Right cardiac atrium (tissue), 5 donors: ENCODE measurements at regions not wholly inside any gene's neighbourhood (a gene's known extent, or its start where the extent isn't known, plus 50 kb on each side); places are given as distances from the start of the nearest gene placed in this dataset.

Experiments
- ATAC-seq, 2 donors: fragments of 200-7000 bp; cut with Tn5 transposase; one replicate each; pipeline versions ENCODE4 v1.8.0 to v1.9.1; 2020; ENCODE audit warnings: moderate library complexity in 2 of 2, mild to moderate bottlenecking in 1 of 2
- DNase-seq, 3 donors: peaks; one replicate each; pipeline ENCODE4 v3.0.0-alpha.2; 2020
- H3K27ac ChIP-seq: one replicate; pipeline ENCODE4 v1.5.1; 2013; ENCODE audit warnings: mild to moderate bottlenecking, low read length, control low read depth, moderate library complexity
- H3K27me3 ChIP-seq: one replicate; pipeline ENCODE4 v1.6.1; 2013; ENCODE audit not compliant: control insufficient read depth, insufficient read depth
- H3K4me1 ChIP-seq: one replicate; pipeline ENCODE4 v1.6.1; 2013; ENCODE audit warnings: low read length; ENCODE audit not compliant: control insufficient read depth, insufficient read depth
- H3K4me3 ChIP-seq: one replicate; pipeline ENCODE4 v1.5.1; 2013; ENCODE audit warnings: low read length, control low read depth
- H3K9me3 ChIP-seq: one replicate; pipeline ENCODE4 v1.6.1; 2013; ENCODE audit warnings: low read length; ENCODE audit not compliant: control insufficient read depth
- WGBS: extraction: QIAGEN DNeasy Blood & Tissue Kit; methylation state at CpG from one replicate; pipeline ENCODE4 v1.1.7; 2013; 5-methylcytosine and 5-hydroxymethylcytosine counted together
- intact Hi-C, 4 donors: fragments of 100-400 bp; cut with DNase I; formaldehyde crosslinking; loops; one replicate each; pipeline versions ENCODE4 v1.11.0 to v1.14.0; 2022 to 2023
- donor health status: healthy with polysubstance abuse.
- donor health status: DM: no; HTN: yes; CAD: no.
- donor health status: DM: no; HTN: no; CAD: no.
- donor health status: DM: no; HTN: yes; CAD: no; lungs with severe emphysema.
- donor health status: DM: yes; HTN: yes; CAD: no.

DNA sequence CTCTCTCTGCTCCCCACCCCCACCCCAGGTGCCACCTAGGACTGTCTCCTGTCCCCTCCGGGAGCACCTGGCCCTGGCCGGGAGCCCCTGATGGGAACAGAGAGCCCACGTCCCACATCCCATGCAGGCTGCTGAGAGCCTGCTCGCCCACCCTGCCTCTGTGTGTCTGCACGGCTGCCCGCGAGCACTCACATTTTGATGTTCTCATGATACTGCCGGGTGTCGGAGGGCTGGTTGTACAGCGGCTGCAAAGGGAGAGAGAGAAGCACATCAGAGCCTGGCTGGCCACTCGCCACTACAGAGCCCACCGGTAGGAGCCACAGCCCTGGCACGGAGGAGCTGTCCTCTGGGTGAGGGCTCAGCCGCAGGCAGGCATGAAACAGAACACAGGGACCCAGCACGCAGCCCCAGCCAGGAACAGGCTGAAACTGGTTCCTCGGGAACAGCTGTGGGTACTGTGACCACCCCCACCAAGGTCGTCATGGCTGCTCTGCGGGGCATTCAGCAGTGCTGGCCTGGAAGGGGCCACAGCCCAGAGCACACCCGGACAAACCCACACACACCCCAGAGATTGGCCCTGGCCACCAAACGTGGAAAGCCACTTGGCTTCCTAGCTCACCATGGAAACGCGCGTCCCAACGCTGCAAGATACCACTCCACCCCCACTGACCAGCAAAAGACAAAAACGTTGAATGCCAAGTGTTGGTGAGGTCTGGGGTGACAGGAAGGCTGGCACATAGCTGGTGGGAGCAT lies 117.6 kb downstream of the NCOR2 start:
- no peak overlapping the region for H3K27ac ChIP-seq

DNA sequence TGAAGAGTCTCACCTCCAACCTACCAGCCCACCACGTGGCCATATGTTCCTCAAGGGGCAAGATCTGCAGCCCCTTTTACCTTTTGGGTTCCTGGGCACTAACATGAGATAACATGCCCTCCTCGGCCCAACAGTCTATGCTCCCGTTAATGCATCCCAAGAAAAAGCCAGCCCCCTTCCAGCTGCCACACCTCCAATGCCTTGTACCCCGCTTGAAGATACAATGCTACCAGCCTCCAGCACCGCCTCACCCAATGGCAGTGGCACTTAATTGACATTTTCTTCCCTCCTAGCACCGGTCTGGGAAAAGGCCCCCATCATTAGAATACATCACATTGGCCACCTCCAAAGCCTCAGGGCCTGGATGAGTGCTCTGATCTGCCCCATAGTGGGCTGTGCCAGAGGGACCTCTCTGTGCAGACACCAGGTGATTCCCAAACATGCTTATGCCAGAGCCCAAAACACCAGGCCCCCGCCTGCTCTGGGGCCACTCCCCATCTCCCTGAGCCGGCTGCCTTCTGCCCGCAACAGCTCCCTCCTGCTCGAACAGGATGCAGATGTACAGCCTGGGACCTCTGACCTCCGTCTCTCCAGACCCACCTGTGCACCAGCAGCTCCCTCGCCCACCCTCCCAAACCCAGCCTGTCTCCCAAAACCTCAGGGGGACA lies 118.3 kb downstream of the NCOR2 start:
- H3K27me3 ChIP-seq = no peaks in the 10 kb centered on the region
- WGBS = 88% methylated on average over 12 of the region's 12 CpGs
- H3K4me3 ChIP-seq = no peak overlapping the region
- ATAC-seq = no peak
- peaks cover 12% of the 10 kb centered on the region for H3K4me1 ChIP-seq
- no peak overlapping the region for H3K27ac ChIP-seq
- intact Hi-C loops = no loop called here
- DNase-seq = peak in 1 of 3 donors; percentile 38
- H3K9me3 ChIP-seq = no peaks in the 10 kb centered on the region

More for the DNA sequence above, 117.6 kb downstream of the NCOR2 start:
- intact Hi-C loops = no loop called here
- H3K4me3 ChIP-seq = no peak overlapping the region
- no peaks in the 10 kb centered on the region for H3K27me3 ChIP-seq
- peak in 1 of 3 donors; percentile 27 for DNase-seq
- ATAC-seq = no peak
- no peaks in the 10 kb centered on the region for H3K9me3 ChIP-seq
- 82% methylated on average over 25 of the region's 25 CpGs for WGBS
- H3K4me1 ChIP-seq = peaks cover 16% of the 10 kb centered on the region

DNA sequence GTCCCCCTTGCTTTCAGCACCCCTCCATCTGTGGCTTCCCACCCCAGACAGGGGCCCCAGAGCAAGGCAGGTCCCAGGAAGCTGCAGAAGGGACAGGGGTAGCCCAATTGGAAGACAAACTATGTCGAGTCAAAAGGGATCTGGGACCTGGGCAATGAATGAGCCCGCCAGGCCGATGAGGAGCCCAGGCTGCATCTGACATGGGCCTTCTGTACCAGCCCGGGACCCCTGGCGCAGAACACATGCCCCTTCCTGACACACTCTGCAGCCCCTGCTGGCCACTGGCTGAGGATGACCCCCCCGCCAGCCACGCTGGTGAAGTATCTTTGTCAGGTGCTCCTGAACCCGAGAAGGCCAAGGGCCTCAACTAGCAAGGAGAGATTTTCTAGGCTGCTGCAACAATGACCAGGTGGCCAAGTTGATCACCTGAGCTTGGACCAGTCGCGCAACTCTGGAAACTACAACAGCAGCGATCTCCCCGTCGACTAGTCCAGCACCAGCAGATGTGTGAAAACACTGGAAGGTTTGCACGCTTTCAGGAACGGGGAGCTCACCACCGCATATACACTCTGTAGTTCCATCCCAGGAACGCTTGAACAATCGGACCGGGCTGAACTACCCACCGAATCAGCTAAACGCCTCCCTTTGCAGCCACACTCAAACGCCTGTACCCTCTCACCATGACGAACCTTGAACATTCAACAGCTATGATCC lies 119.0 kb downstream of the NCOR2 start:
- intact Hi-C loops = no loop called here
- Histone ChIP-seq H3K9me3 (no peaks in the 10 kb centered on the region), H3K4me3 (no peak overlapping the region), H3K4me1 (peaks cover 7% of the 10 kb centered on the region), H3K27ac (no peak overlapping the region), H3K27me3 (no peaks in the 10 kb centered on the region)
- DNase-seq (peak in 1 of 3 donors; percentile 55), ATAC-seq (no peak)
- 94% methylated on average over 23 of the region's 23 CpGs for WGBS

DNA sequence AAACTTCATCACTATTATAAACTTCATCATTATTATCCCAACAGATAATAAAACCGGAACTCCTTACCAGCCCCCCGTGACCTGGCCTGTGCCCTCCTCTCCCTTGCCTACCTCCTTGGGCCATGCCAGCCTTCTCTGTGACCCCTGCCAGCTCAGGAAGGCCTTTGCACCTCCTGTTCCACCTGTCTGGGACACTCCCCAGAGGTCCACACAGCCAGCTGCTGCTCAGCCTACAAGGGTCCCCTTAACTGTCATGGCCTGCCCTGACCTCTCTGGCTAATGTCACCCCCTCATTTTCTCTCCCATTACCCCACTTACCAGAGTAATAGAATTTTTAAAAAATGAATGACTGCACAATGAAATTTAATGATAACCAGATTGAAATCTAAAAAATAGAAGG lies 121.0 kb downstream of the NCOR2 start:
- whole genome bisulfite sequencing = 87% methylated on average over 2 of the region's 2 CpGs
- ATAC-seq (no peak), DNase-seq (peak in 2 of 3 donors; percentile 28 to 30)
- no peaks in the 10 kb centered on the region for H3K9me3 ChIP-seq
- H3K27me3 ChIP-seq = no peaks in the 10 kb centered on the region
- intact Hi-C loops = no loop called here
- H3K4me3 ChIP-seq = no peak overlapping the region
- H3K27ac ChIP-seq = no peak overlapping the region
- H3K4me1 ChIP-seq = peaks cover 6% of the 10 kb centered on the region

DNA sequence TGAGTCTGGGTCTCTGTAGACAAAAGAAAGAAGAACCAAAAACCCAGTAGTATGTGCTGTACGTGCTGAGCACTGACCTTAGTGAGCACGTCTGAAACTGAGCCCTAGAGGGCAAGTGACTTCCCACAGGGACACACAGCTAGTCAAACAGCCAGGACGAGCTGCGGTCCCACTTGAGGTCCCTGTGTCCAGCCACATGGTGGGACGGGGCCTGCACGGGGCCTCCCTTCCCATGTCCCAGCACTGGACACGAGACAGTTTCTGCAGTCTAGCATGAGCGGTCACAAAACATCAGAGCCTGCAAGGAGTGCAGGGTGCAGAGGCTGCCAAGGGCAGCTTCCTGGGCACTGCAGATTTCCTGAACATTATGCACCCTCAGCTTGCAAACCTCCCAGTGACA lies 121.6 kb downstream of the NCOR2 start:
- Histone ChIP-seq H3K27ac (no peak overlapping the region), H3K9me3 (no peaks in the 10 kb centered on the region), H3K27me3 (no peaks in the 10 kb centered on the region), H3K4me1 (peaks cover 7% of the 10 kb centered on the region), H3K4me3 (no peak overlapping the region)
- intact Hi-C loops = no loop called here
- 90% methylated on average over 8 of the region's 8 CpGs for WGBS
- no peak for ATAC-seq
- peak in 2 of 3 donors; percentile 22 to 33 for DNase-seq

DNA sequence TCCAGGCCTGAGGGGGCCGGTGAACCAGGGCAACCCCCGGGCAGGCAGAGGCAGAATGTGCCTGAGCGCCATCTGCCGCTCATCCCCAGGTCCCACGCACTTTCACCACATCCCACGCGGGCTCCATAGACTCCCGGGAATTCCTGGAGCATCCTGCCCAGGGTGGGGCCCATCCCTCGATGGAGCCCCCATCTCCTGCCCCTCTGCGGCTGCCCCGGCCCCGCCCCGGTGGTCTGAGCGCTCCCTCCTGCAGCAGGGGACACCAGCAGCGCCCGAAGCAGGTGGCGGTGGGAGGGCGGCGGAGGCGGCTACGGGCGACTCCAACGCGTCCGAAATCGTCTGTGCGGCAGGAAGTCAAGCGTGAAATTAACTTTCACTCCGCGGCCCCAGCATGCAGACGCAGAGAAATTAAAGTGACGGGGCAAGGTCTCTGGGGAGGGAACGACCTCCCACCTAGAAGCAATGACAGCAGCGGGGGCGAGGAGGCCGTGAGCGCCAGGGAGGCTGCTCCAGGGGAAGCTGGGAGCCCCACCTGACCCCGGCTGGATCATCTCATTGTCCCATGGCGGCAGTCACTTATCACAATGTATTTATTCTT lies 122.2 kb downstream of the NCOR2 start:
- no peaks in the 10 kb centered on the region for H3K27me3 ChIP-seq
- no peaks in the 10 kb centered on the region for H3K9me3 ChIP-seq
- peaks cover 12% of the 10 kb centered on the region for H3K4me1 ChIP-seq
- H3K27ac ChIP-seq = no peak overlapping the region
- intact Hi-C loops = no loop called here
- H3K4me3 ChIP-seq = no peak overlapping the region
- peak; percentile 13 to 48 (median 40) for DNase-seq
- 75% methylated on average over 39 of the region's 39 CpGs for whole genome bisulfite sequencing
- no peak for ATAC-seq

DNA sequence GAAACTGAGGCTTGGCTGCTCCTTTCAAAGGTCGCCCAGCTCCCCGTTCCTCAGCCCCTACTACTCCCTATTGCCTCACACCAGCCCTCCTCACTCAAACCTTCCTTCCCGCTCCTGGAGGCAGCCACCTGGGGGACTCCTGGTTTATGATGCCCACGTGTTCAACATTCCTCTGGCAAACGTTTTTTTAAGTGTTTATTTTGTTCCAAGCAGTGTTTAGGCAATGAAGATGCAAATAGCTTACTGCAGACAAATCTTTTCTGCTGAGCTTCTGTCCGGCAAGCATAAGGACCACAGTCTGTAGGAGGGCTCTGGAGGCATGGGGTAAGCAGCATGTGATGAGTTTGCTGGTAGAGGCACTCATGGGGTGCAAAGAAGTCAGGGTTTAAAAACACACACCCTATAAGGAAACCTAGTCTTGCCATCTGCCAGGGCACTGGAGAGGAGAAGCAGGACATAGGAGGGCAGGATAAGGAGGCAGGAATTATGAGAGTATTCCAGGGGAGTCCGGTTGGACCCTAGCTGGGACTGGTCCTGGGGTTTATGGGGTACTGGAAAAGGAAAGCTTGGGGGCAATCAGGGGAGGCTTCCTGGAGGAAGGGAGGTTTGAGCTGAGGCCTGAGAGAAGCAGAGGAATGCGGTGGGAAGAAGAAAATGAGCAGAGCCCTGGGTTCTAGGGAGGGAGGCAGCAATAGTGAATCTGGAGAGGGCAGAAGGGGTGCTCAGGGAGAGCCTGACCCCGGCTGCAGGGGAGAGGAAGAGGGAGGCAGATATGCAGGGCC lies 123.3 kb downstream of the NCOR2 start:
- peaks cover 13% of the 10 kb centered on the region for H3K4me1 ChIP-seq
- H3K27ac ChIP-seq = no peak overlapping the region
- no peak for ATAC-seq
- WGBS = 87% methylated on average over 9 of the region's 9 CpGs
- peak in 2 of 3 donors; percentile 5 to 19 for DNase-seq
- no peaks in the 10 kb centered on the region for H3K27me3 ChIP-seq
- H3K4me3 ChIP-seq = no peak overlapping the region
- H3K9me3 ChIP-seq = no peaks in the 10 kb centered on the region
- intact Hi-C loops = no loop called here

DNA sequence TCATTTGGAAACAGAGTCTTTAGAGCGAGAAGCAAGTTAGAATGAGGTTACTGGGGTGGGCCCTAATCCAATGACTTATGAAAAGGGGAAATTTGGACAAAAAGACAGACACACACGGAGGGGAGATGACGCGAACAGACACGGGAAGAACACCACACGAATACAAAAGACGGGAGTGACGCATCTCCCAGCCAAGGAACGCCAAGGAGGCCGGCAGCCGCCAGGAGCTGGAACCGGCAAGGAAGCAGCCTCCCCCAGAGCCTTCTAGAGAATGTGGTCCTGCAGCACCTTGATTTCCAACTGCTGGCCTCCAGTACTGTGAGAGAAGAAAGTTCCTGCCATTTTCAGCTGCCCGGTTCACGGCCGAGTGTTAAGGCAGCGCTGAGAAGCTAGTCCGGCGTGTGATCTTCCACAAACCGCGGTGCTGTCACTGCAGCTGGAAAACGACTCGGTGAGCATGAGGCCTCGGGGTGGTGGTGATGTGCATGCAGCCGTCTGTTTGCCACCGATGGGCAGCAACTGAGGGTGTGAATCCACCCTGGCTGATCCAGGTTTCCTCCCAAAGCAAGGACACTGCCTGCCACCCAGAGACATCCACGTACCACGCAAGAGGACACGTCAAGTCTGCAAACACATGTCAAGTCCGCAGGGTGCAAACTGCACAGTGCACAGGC lies 124.5 kb downstream of the NCOR2 start:
- 74% methylated on average over 29 of the region's 29 CpGs for WGBS
- peak; percentile 46 to 56 (median 47) for DNase-seq
- H3K27ac ChIP-seq = no peak overlapping the region
- ATAC-seq = no peak
- no peaks in the 10 kb centered on the region for H3K9me3 ChIP-seq
- H3K4me1 ChIP-seq = peaks cover 13% of the 10 kb centered on the region
- H3K27me3 ChIP-seq = no peaks in the 10 kb centered on the region
- intact Hi-C loops = no loop called here
- H3K4me3 ChIP-seq = no peak overlapping the region

DNA sequence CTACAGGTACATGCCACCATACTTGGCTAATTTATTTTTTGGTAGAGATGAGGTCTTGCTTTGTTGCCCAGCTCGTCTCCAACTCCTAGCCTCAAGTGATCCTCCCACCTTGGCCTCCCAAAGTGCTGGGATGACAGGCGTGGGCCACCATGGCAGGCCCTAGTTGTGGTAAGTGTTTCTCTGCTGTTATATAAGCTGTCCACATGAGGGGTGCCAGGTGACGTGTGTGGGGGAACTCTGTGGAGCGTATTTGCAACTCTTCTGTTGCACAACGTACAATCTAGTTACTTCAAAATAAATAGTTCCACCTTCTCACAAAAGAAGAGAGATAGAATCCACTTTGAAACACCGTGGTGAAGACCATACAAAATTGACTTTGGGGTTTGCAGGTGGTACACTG lies 125.1 kb downstream of the NCOR2 start:
- intact Hi-C loops = no loop called here
- Histone ChIP-seq H3K4me3 (no peak overlapping the region), H3K27me3 (no peaks in the 10 kb centered on the region), H3K27ac (peak overlapping the region; percentile 30), H3K9me3 (no peaks in the 10 kb centered on the region), H3K4me1 (peaks cover 13% of the 10 kb centered on the region)
- DNase-seq (peak in 2 of 3 donors; percentile 32 to 35), ATAC-seq (no peak)
- 78% methylated on average over 6 of the region's 6 CpGs for WGBS
